UCSD-AML1 (cell line): ENCODE measurements at regions not wholly inside any gene's neighbourhood (a gene's known extent, or its start where the extent isn't known, plus 50 kb on each side); places are given as distances from the start of the nearest gene placed in this dataset.

Experiments
- DNase-seq: peaks from one replicate; lab custom pipeline; 2025; ENCODE audit not compliant: unreplicated experiment; lab: John Stamatoyannopoulos, UW

- no peak for DNase-seq
Measured at GRCh38 chr11:121700968-121701367, 248.2 kb upstream of the SORL1-AS1 start.

- DNase-seq = no peak
Measured at GRCh38 chr11:121699801-121700200, 247.0 kb upstream of the SORL1-AS1 start.

GRCh38 chr11:121696931-121697670 is 244.3 kb upstream of the SORL1-AS1 start:
- DNase-seq = no peak

GRCh38 chr11:121696177-121696871 is 243.6 kb upstream of the SORL1-AS1 start:
- DNase-seq = no peak

GRCh38 chr11:121692236-121692635 is 239.5 kb upstream of the SORL1-AS1 start:
- no peak for DNase-seq

- no peak for DNase-seq
Measured at GRCh38 chr11:121688860-121689614, 236.3 kb upstream of the SORL1-AS1 start.

- DNase-seq = no peak
Measured at GRCh38 chr11:121688055-121688491, 235.3 kb upstream of the SORL1-AS1 start.

- no peak for DNase-seq
Measured at GRCh38 chr11:121683791-121684190, 231.0 kb upstream of the SORL1-AS1 start.
